Endothelial cell of umbilical vein (primary cell): ENCODE measurements at regions not wholly inside any gene's neighbourhood (a gene's known extent, or its start where the extent isn't known, plus 50 kb on each side); places are given as distances from the start of the nearest gene placed in this dataset.

Source experiments
- BruUV-seq: library from RNA; stranded (reverse); fragments of 400-500 nt; replicated peaks from 2 replicates; lab custom pipeline; 2021; lab: Mats Ljungman, UMichigan
- CTCF ChIA-PET: fragments of 300-600, 350-600 bp; sonication (Branson Sonifier 250); formaldehyde crosslinking; loops from one replicate; lab custom pipeline; 2021; ENCODE audit warnings: antibody characterized with exemption, inconsistent platforms; lab: Charles Lee
- POLR2A ChIA-PET: fragments of 300-600, 350-600 bp; sonication (Branson Sonifier 250); formaldehyde crosslinking; loops from one replicate; lab custom pipeline; 2021; ENCODE audit warnings: antibody characterized with exemption, inconsistent platforms; lab: Charles Lee
- DNase-seq: peaks from one replicate; pipeline ENCODE4 v3.0.0-alpha.2; 2011; ENCODE audit warnings: low read depth, low spot score
- FAIRE-seq: peaks from 2 replicates; lab custom pipeline; 2011; peaks lifted over from hg19 to GRCh38; lab: Jason Lieb, UNC
- H2AFZ ChIP-seq: 2 replicates; pipeline ENCODE4 v1.6.0; 2012; ENCODE audit warnings: low read depth, low read length, control low read depth, inconsistent platforms
- H3K27ac ChIP-seq: 2 replicates; pipeline ENCODE4 v1.5.1; 2011; ENCODE audit warnings: low read depth, mild to moderate bottlenecking, control low read depth, low read length, moderate library complexity; ENCODE audit not compliant: insufficient read depth
- H3K27me3 ChIP-seq, 2 experiments: 2 replicates each; pipeline versions ENCODE4 v1.6.0 to v1.6.1; 2011; ENCODE audit warnings: low read length in 2 of 2, mixed read lengths in 1 of 2; ENCODE audit not compliant: control insufficient read depth in 2 of 2, insufficient read depth in 2 of 2
- H3K36me3 ChIP-seq, 2 experiments: 2 replicates in 1 of 2; 3 replicates in 1 of 2; pipeline ENCODE4 v1.5.1; 2011; ENCODE audit warnings: low read length in 2 of 2, mild to moderate bottlenecking in 1 of 2, moderate library complexity in 1 of 2; ENCODE audit not compliant: control insufficient read depth in 2 of 2, insufficient read depth in 2 of 2; ENCODE audit errors: extremely low read depth in 1 of 2
- H3K4me1 ChIP-seq: 3 replicates; pipeline ENCODE4 v1.5.1; 2011; ENCODE audit warnings: mild to moderate bottlenecking, low read length; ENCODE audit not compliant: control insufficient read depth, insufficient read depth; ENCODE audit errors: extremely low read depth
- H3K4me2 ChIP-seq: 2 replicates; pipeline ENCODE4 v1.6.1; 2011; ENCODE audit warnings: low read length, control low read depth, mixed read lengths; ENCODE audit not compliant: insufficient read depth
- H3K4me3 ChIP-seq, 3 experiments: fragments of 200-600 bp in 1 of 3; sonication (generic), shearing (Covaris generic) in 1 of 3; replicated peaks in 1 of 3; 2 replicates each; pipeline ENCODE4 v1.5.1; 2011 to 2016; ENCODE audit warnings: control low read depth in 3 of 3, low read length in 3 of 3, mild to moderate bottlenecking in 2 of 3, inconsistent platforms in 1 of 3, low read depth in 1 of 3, moderate library complexity in 1 of 3; ENCODE audit not compliant: insufficient read depth in 1 of 3
- H3K79me2 ChIP-seq: 2 replicates; pipeline ENCODE4 v1.6.0; 2012; ENCODE audit warnings: low read length, inconsistent platforms; ENCODE audit not compliant: control insufficient read depth, insufficient read depth
- H3K9ac ChIP-seq: replicated peaks from 2 replicates; pipeline ENCODE3; 2011; ENCODE audit warnings: low read length, control low read depth; ENCODE audit not compliant: insufficient read depth; ENCODE audit errors: extremely low read depth
- H3K9me1 ChIP-seq: replicated peaks from 3 replicates; pipeline ENCODE4 v1.6.0; 2011; ENCODE audit warnings: mild to moderate bottlenecking, low read length; ENCODE audit not compliant: control insufficient read depth, insufficient read depth; ENCODE audit errors: extremely low read depth
- H3K9me3 ChIP-seq: replicated peaks from 2 replicates; pipeline ENCODE4 v1.5.1; 2012; ENCODE audit warnings: low read length, inconsistent platforms; ENCODE audit not compliant: control insufficient read depth, insufficient read depth
- H4K20me1 ChIP-seq: replicated peaks from 2 replicates; pipeline ENCODE3; 2011; ENCODE audit warnings: mild to moderate bottlenecking, low read length; ENCODE audit not compliant: control insufficient read depth, insufficient read depth; ENCODE audit errors: extremely low read depth
- EZH2 ChIP-seq: IDR thresholded peaks from 2 replicates; pipeline ENCODE4 v1.6.1; 2012; ENCODE audit warnings: borderline replicate concordance, low read depth, mild to moderate bottlenecking, moderate library complexity, low read length, inconsistent platforms; ENCODE audit not compliant: severe bottlenecking
- FOS ChIP-seq: IDR thresholded peaks from 2 replicates; pipeline ENCODE4 v1.6.1; 2011; ENCODE audit warnings: mild to moderate bottlenecking, low read length, moderate library complexity, borderline replicate concordance; ENCODE audit not compliant: insufficient read depth
- GATA2 ChIP-seq: IDR thresholded peaks from 2 replicates; pipeline ENCODE4 v1.7.0; 2011; ENCODE audit warnings: low read depth, mild to moderate bottlenecking, moderate library complexity, mixed read lengths, low read length; ENCODE audit not compliant: insufficient read length, insufficient read depth
- JUN ChIP-seq: IDR thresholded peaks from 2 replicates; pipeline ENCODE4 v1.6.1; 2011; ENCODE audit warnings: borderline replicate concordance, low read depth; ENCODE audit not compliant: insufficient read length, insufficient read depth
- MYC ChIP-seq: IDR thresholded peaks from one replicate; pipeline ENCODE4 v1.6.1; 2011; ENCODE audit warnings: mild to moderate bottlenecking, low read depth, low read length
- POLR2A ChIP-seq: IDR thresholded peaks from 2 replicates; pipeline ENCODE4 v1.6.1; 2012; ENCODE audit warnings: low read depth, mild to moderate bottlenecking, control low read depth, low read length
- POLR2AphosphoS5 ChIP-seq: IDR thresholded peaks from 2 replicates; pipeline ENCODE4 v1.6.1; 2012; ENCODE audit warnings: low read depth, mild to moderate bottlenecking, control low read depth, low read length, moderate library complexity; ENCODE audit not compliant: insufficient read depth
- dilution Hi-C: fragments of 300-500 bp; cut with MboI; formaldehyde crosslinking; loops from one replicate; pipeline ENCODE4 v1.15.0; 2019; ENCODE audit warnings: low sequenced_read_pairs; ENCODE audit not compliant: extremely low pct_ligation_motif_present
- intact Hi-C: fragments of 100-400 bp; cut with micrococcal nuclease; formaldehyde crosslinking; loops from one replicate; pipeline ENCODE4 v1.10.0; 2022
- TF ChIP-seq, protein P1 (sequence below), 2 donors: IDR thresholded peaks; 1 replicate in 1 of 2; 2 replicates in 1 of 2; pipeline ENCODE4 v1.5.1; 2011; ENCODE audit warnings: low read length in 2 of 2, mild to moderate bottlenecking in 2 of 2, moderate library complexity in 2 of 2, control low read depth in 1 of 2, inconsistent platforms in 1 of 2, low read depth in 1 of 2; ENCODE audit not compliant: insufficient read depth in 1 of 2; ENCODE audit errors: extremely low read depth in 1 of 2
- TF ChIP-seq, protein P2 (sequence below): IDR thresholded peaks from 2 replicates; pipeline ENCODE4 v1.6.1; 2011; ENCODE audit not compliant: insufficient read depth, insufficient read length

GRCh38 chr13:96898646-96899254 is 95.5 kb downstream of the OXGR1 start:
- Histone ChIP-seq H3K36me3 (no peaks in the 10 kb centered on the region), H3K9me3 (no peaks in the 10 kb centered on the region), H3K4me3 (no peak overlapping the region), H4K20me1 (no peaks in the 10 kb centered on the region), H3K4me1 (peaks cover 9% of the 10 kb centered on the region), H3K79me2 (no peaks in the 10 kb centered on the region), H3K27me3 (no peaks in the 10 kb centered on the region), H3K4me2 (no peak overlapping the region), H3K9ac (no peak overlapping the region), H2AFZ (no peak overlapping the region), H3K9me1 (no peaks in the 10 kb centered on the region), H3K27ac (no peak overlapping the region)
- TF ChIP-seq GATA2 = no peak
- TF ChIP-seq EZH2 = no peak
- TF ChIP-seq MYC = no peak
- no peak for TF ChIP-seq FOS
- no peak for TF ChIP-seq POLR2A
- TF ChIP-seq, protein P1, sequence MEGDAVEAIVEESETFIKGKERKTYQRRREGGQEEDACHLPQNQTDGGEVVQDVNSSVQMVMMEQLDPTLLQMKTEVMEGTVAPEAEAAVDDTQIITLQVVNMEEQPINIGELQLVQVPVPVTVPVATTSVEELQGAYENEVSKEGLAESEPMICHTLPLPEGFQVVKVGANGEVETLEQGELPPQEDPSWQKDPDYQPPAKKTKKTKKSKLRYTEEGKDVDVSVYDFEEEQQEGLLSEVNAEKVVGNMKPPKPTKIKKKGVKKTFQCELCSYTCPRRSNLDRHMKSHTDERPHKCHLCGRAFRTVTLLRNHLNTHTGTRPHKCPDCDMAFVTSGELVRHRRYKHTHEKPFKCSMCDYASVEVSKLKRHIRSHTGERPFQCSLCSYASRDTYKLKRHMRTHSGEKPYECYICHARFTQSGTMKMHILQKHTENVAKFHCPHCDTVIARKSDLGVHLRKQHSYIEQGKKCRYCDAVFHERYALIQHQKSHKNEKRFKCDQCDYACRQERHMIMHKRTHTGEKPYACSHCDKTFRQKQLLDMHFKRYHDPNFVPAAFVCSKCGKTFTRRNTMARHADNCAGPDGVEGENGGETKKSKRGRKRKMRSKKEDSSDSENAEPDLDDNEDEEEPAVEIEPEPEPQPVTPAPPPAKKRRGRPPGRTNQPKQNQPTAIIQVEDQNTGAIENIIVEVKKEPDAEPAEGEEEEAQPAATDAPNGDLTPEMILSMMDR (IDR thresholded peaks at IDR 0.05; ENCODE audit: extremely low read depth in 1 of 2, insufficient read depth in 1 of 2, low read depth in 1 of 2, low read length in 2 of 2) = no peak
- TF ChIP-seq, protein P2, sequence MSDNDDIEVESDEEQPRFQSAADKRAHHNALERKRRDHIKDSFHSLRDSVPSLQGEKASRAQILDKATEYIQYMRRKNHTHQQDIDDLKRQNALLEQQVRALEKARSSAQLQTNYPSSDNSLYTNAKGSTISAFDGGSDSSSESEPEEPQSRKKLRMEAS = no peak
- TF ChIP-seq JUN = no peak
- no peak for TF ChIP-seq POLR2AphosphoS5
- dilution Hi-C loops (no loop called here), intact Hi-C loops (no loop called here)
- ChIA-PET CTCF (no interaction called here), POLR2A (no interaction called here)
- no TSS peak for BruUV-seq
- no peak for FAIRE-seq
- DNase-seq = no peak
